Mesenchymal stem cell (in vitro differentiated cells and primary cell): ENCODE measurements at regions not wholly inside any gene's neighbourhood (a gene's known extent, or its start where the extent isn't known, plus 50 kb on each side); places are given as distances from the start of the nearest gene placed in this dataset.

Source experiments
- DNase-seq: peaks from one replicate; pipeline ENCODE4 v3.0.0-alpha.2; 2013
- H2AFZ ChIP-seq: one replicate; pipeline ENCODE4 v1.6.1; 2013; ENCODE audit warnings: low read depth, mild to moderate bottlenecking, control low read depth, inconsistent platforms, low read length, moderate library complexity
- H2AK5ac ChIP-seq: 2 replicates; pipeline ENCODE4 v1.6.1; 2013; ENCODE audit warnings: low read length, moderate library complexity, mild to moderate bottlenecking, inconsistent platforms; ENCODE audit not compliant: severe bottlenecking
- H2BK120ac ChIP-seq: one replicate; pipeline ENCODE4 v1.6.1; 2013; ENCODE audit warnings: low read depth, mild to moderate bottlenecking, inconsistent platforms, low read length, moderate library complexity
- H2BK12ac ChIP-seq, 2 experiments: one replicate each; pipeline ENCODE4 v1.6.1; 2013; ENCODE audit warnings: inconsistent platforms in 2 of 2, low read length in 2 of 2, mild to moderate bottlenecking in 2 of 2, moderate library complexity in 2 of 2, control low read depth in 1 of 2
- H2BK15ac ChIP-seq: one replicate; pipeline ENCODE4 v1.6.1; 2013; ENCODE audit warnings: mild to moderate bottlenecking, low read depth, inconsistent platforms; ENCODE audit not compliant: poor library complexity, severe bottlenecking
- H2BK5ac ChIP-seq: 2 replicates; pipeline ENCODE4 v1.6.1; 2013; ENCODE audit warnings: low read depth, mild to moderate bottlenecking, low read length, control low read depth, inconsistent platforms; ENCODE audit not compliant: poor library complexity, severe bottlenecking
- H3K14ac ChIP-seq, 2 experiments: one replicate each; pipeline ENCODE4 v1.6.1; 2013; ENCODE audit warnings: inconsistent platforms in 2 of 2, low read length in 2 of 2, control low read depth in 1 of 2, mild to moderate bottlenecking in 1 of 2, moderate library complexity in 1 of 2
- H3K18ac ChIP-seq, 2 experiments: one replicate each; pipeline ENCODE4 v1.6.1; 2013; ENCODE audit warnings: inconsistent platforms in 2 of 2, low read length in 2 of 2, control low read depth in 1 of 2, low read depth in 1 of 2, mild to moderate bottlenecking in 1 of 2
- H3K23ac ChIP-seq, 2 experiments: one replicate each; pipeline ENCODE4 v1.6.1; 2013; ENCODE audit warnings: inconsistent platforms in 2 of 2, low read length in 2 of 2, mild to moderate bottlenecking in 2 of 2, moderate library complexity in 2 of 2, control low read depth in 1 of 2
- H3K27ac ChIP-seq: 2 replicates; pipeline ENCODE4 v1.5.1; 2013; ENCODE audit warnings: mild to moderate bottlenecking, moderate library complexity, low read length, control low read depth, inconsistent platforms; ENCODE audit not compliant: poor library complexity, severe bottlenecking
- H3K27me3 ChIP-seq, 2 experiments: 2 replicates each; pipeline versions ENCODE4 v1.6.1 to v1.7.0; 2013; ENCODE audit warnings: low read length in 2 of 2, mild to moderate bottlenecking in 2 of 2, moderate library complexity in 2 of 2, control low read depth in 1 of 2, inconsistent platforms in 1 of 2; ENCODE audit not compliant: control insufficient read depth in 1 of 2, insufficient read depth in 1 of 2
- H3K36me3 ChIP-seq, 2 experiments: 2 replicates each; pipeline versions ENCODE4 v1.6.1 to v1.7.0; 2013; ENCODE audit warnings: low read length in 2 of 2, control low read depth in 1 of 2, inconsistent platforms in 1 of 2, low read depth in 1 of 2, mild to moderate bottlenecking in 1 of 2; ENCODE audit not compliant: insufficient read depth in 2 of 2, control insufficient read depth in 1 of 2
- H3K4ac ChIP-seq, 2 experiments: one replicate each; pipeline ENCODE4 v1.6.1; 2013; ENCODE audit warnings: inconsistent platforms in 2 of 2, low read length in 2 of 2, mild to moderate bottlenecking in 2 of 2, moderate library complexity in 2 of 2, control low read depth in 1 of 2, low read depth in 1 of 2
- H3K4me1 ChIP-seq: 2 replicates; pipeline ENCODE4 v1.6.1; 2013; ENCODE audit warnings: low read depth, low read length, control low read depth; ENCODE audit not compliant: control insufficient read depth, insufficient read depth
- H3K4me2 ChIP-seq: 2 replicates; pipeline ENCODE4 v1.6.1; 2013; ENCODE audit warnings: low read length, mild to moderate bottlenecking, inconsistent platforms; ENCODE audit not compliant: poor library complexity, severe bottlenecking
- H3K4me3 ChIP-seq, 2 experiments: 2 replicates each; pipeline versions ENCODE4 v1.5.1 to v1.7.0; 2013; ENCODE audit warnings: low read length in 2 of 2, mild to moderate bottlenecking in 2 of 2, control low read depth in 1 of 2, low read depth in 1 of 2; ENCODE audit not compliant: insufficient read depth in 1 of 2
- H3K79me1 ChIP-seq: replicated peaks from 2 replicates; pipeline ENCODE4 v1.6.1; 2013; ENCODE audit warnings: mild to moderate bottlenecking, control low read depth, low read length, inconsistent platforms; ENCODE audit not compliant: poor library complexity, severe bottlenecking
- H3K9ac ChIP-seq: 2 replicates; pipeline ENCODE4 v1.7.0; 2013; ENCODE audit warnings: mild to moderate bottlenecking, low read length, moderate library complexity
- H3K9me3 ChIP-seq: 2 replicates; pipeline ENCODE4 v1.7.0; 2013; ENCODE audit warnings: mild to moderate bottlenecking, low read length; ENCODE audit not compliant: control insufficient read depth
- H4K8ac ChIP-seq: one replicate; pipeline ENCODE4 v1.6.1; 2013; ENCODE audit warnings: inconsistent platforms, mild to moderate bottlenecking, low read length, moderate library complexity
- H4K91ac ChIP-seq: one replicate; pipeline ENCODE4 v1.6.1; 2013; ENCODE audit warnings: mild to moderate bottlenecking, low read length, inconsistent platforms
- WGBS: methylation state at CpG from one replicate; pipeline ENCODE4 v1.1.7; 2013; ENCODE audit warnings: mixed read lengths; 5-methylcytosine and 5-hydroxymethylcytosine counted together

- Histone ChIP-seq H3K9me3 (no peaks in the 10 kb centered on the region), H3K4me1 (no peaks in the 10 kb centered on the region), H3K18ac (no peak overlapping the region), H2BK12ac (no peak overlapping the region), H3K4me3 (no peak overlapping the region), H2BK120ac (no peak overlapping the region), H3K4me2 (no peak overlapping the region), H4K91ac (no peak overlapping the region), H3K9ac (no peak overlapping the region), H2AK5ac (no peak overlapping the region), H3K27me3 (no peaks in the 10 kb centered on the region), H3K36me3 (no peaks in the 10 kb centered on the region), H2BK5ac (no peak overlapping the region), H4K8ac (no peak overlapping the region), H3K23ac (no peak overlapping the region), H2BK15ac (no peak overlapping the region), H3K27ac (no peak overlapping the region), H3K79me1 (no peaks in the 10 kb centered on the region), H3K14ac (no peak overlapping the region), H2AFZ (no peak overlapping the region), H3K4ac (no peak overlapping the region)
- no peak for DNase-seq
- WGBS, result 83% methylated on average over 2 of the region's 2 CpGs
Observed at GRCh38 chr21:14617871-14618270, 71.8 kb upstream of the SAMSN1 start.

- DNase-seq, result no peak
- Histone ChIP-seq H3K4ac (no peak overlapping the region), H3K9me3 (no peaks in the 10 kb centered on the region), H4K91ac (no peak overlapping the region), H3K36me3 (no peaks in the 10 kb centered on the region), H3K4me1 (no peaks in the 10 kb centered on the region), H3K27me3 (no peaks in the 10 kb centered on the region), H2AFZ (no peak overlapping the region), H2AK5ac (no peak overlapping the region), H4K8ac (no peak overlapping the region), H3K14ac (no peak overlapping the region), H2BK5ac (no peak overlapping the region), H3K23ac (no peak overlapping the region), H3K9ac (no peak overlapping the region), H3K79me1 (no peaks in the 10 kb centered on the region), H3K18ac (no peak overlapping the region), H3K27ac (no peak overlapping the region), H2BK15ac (no peak overlapping the region), H2BK12ac (no peak overlapping the region), H2BK120ac (no peak overlapping the region), H3K4me2 (no peak overlapping the region), H3K4me3 (no peak overlapping the region)
- WGBS, result 0% methylated on average over 1 of the region's 2 CpGs
Observed at GRCh38 chr21:14617040-14617393, 70.9 kb upstream of the SAMSN1 start.

GRCh38 chr21:14616380-14617039 is 70.4 kb upstream of the SAMSN1 start:
- Histone ChIP-seq H2BK5ac (no peak overlapping the region), H3K4ac (no peak overlapping the region)

GRCh38 chr21:14615359-14615974 is 69.4 kb upstream of the SAMSN1 start:
- Histone ChIP-seq H3K4me3 (no peak overlapping the region), H3K4ac (no peak overlapping the region), H3K23ac (no peak overlapping the region), H2AFZ (no peak overlapping the region), H2BK12ac (no peak overlapping the region), H3K79me1 (no peaks in the 10 kb centered on the region), H2BK5ac (no peak overlapping the region), H3K4me2 (no peak overlapping the region), H3K18ac (no peak overlapping the region), H3K27ac (no peak overlapping the region), H2BK15ac (no peak overlapping the region), H3K9me3 (no peaks in the 10 kb centered on the region), H3K14ac (no peak overlapping the region), H3K36me3 (no peaks in the 10 kb centered on the region), H3K4me1 (no peaks in the 10 kb centered on the region), H2BK120ac (no peak overlapping the region), H3K9ac (no peak overlapping the region), H3K27me3 (no peaks in the 10 kb centered on the region), H2AK5ac (no peak overlapping the region), H4K91ac (no peak overlapping the region), H4K8ac (no peak overlapping the region)
- WGBS, result 70% methylated on average over 3 of the region's 4 CpGs
- DNase-seq, result no peak

More at GRCh38 chr21:14616380-14617039, 70.4 kb upstream of the SAMSN1 start:
- no peak overlapping the region for H2BK120ac ChIP-seq
- H4K8ac ChIP-seq, result no peak overlapping the region
- no peak overlapping the region for H3K4me2 ChIP-seq
- no peak overlapping the region for H2AFZ ChIP-seq
- no peak for DNase-seq
- no peak overlapping the region for H3K4me3 ChIP-seq
- H2BK15ac ChIP-seq, result no peak overlapping the region
- no peak overlapping the region for H2AK5ac ChIP-seq
- no peak overlapping the region for H2BK12ac ChIP-seq
- no peaks in the 10 kb centered on the region for H3K79me1 ChIP-seq
- H3K27me3 ChIP-seq, result no peaks in the 10 kb centered on the region
- H3K27ac ChIP-seq, result no peak overlapping the region
- no peak overlapping the region for H3K9ac ChIP-seq
- no peak overlapping the region for H3K18ac ChIP-seq
- no peak overlapping the region for H3K14ac ChIP-seq
- no peaks in the 10 kb centered on the region for H3K36me3 ChIP-seq
- 56% methylated on average over 4 of the region's 4 CpGs for WGBS
- no peaks in the 10 kb centered on the region for H3K4me1 ChIP-seq
- no peak overlapping the region for H4K91ac ChIP-seq
- no peak overlapping the region for H3K23ac ChIP-seq
- H3K9me3 ChIP-seq, result no peaks in the 10 kb centered on the region
